A549 (cell line): ENCODE measurements at regions not wholly inside any gene's neighbourhood (a gene's known extent, or its start where the extent isn't known, plus 50 kb on each side); places are given as distances from the start of the nearest gene placed in this dataset.
A peak's percentile ranks its signal among the peaks of the same experiment; 100 is the strongest.

Experiments used
- ATAC-seq, 2 experiments: fragments of 200-7000 bp in 1 of 2; fragments of >200 bp in 1 of 2; cut with Nextera tagmentation in 1 of 2; cut with Tn5 transposase in 1 of 2; 3 replicates each; pipeline versions ENCODE4 v1.8.0 to v1.9.1; 2018 to 2020; ENCODE audit warnings: mild to moderate bottlenecking in 1 of 2, moderate library complexity in 1 of 2
- CTCF ChIA-PET: fragments of 300-600 bp; sonication (Branson Sonifier 250); formaldehyde crosslinking; extraction: SDS; loops from one replicate; lab custom pipeline; 2021; ENCODE audit warnings: antibody characterized with exemption, inconsistent platforms; lab: Yijun Ruan, JAX
- POLR2A ChIA-PET: fragments of 350-600 bp; formaldehyde crosslinking; extraction: SDS; loops from one replicate; lab custom pipeline; 2021; ENCODE audit warnings: antibody characterized with exemption, inconsistent platforms; lab: Yijun Ruan, JAX
- DNase-seq, 2 experiments: peaks; one replicate each; pipeline versions ENCODE4 v3.0.0 to v3.0.0-alpha.2; 2011 to 2016; ENCODE audit warnings: low read depth in 1 of 2, low spot score in 1 of 2
- FAIRE-seq: peaks from 2 replicates; lab custom pipeline; 2011; peaks lifted over from hg19 to GRCh38; lab: Jason Lieb, UNC
- H3K27ac ChIP-seq, 2 experiments: fragments of >200 bp; sonication (Bioruptor Twin); formaldehyde crosslinking; 3 replicates each; pipeline ENCODE4 v1.5.1; 2016 to 2017
- H3K4me1 ChIP-seq: fragments of >200 bp; sonication (Bioruptor Twin); formaldehyde crosslinking; 3 replicates; pipeline ENCODE4 v1.6.1; 2016
- H3K4me2 ChIP-seq: fragments of >200 bp; sonication (Bioruptor Twin); formaldehyde crosslinking; 3 replicates; pipeline ENCODE4 v1.6.1; 2016
- H3K4me3 ChIP-seq: fragments of >200 bp; sonication (Bioruptor Twin); formaldehyde crosslinking; 3 replicates; pipeline ENCODE4 v1.5.1; 2016
- H3K9me3 ChIP-seq: fragments of >200 bp; sonication (Bioruptor Twin); formaldehyde crosslinking; 3 replicates; pipeline ENCODE4 v1.6.1; 2016
- BCL3 ChIP-seq: fragments of >200 bp; sonication (Bioruptor Twin); formaldehyde crosslinking; IDR thresholded peaks from 3 replicates; pipeline ENCODE4 v1.6.1; 2016
- BHLHE40 ChIP-seq: IDR thresholded peaks from 2 replicates; pipeline ENCODE4 v1.6.1; 2012; ENCODE audit warnings: low read depth, low read length, inconsistent platforms
- CBX8 ChIP-seq: fragments of 200-600 bp; sonication (generic); IDR thresholded peaks from 2 replicates; pipeline ENCODE4 v1.6.1; 2016
- CTCF ChIP-seq: fragments of >200 bp; sonication (Bioruptor Twin); formaldehyde crosslinking; IDR thresholded peaks from 3 replicates; pipeline ENCODE4 v1.5.1; 2016
- HEYL ChIP-seq: fragments of 250-450 bp; sonication (Bioruptor Pico); IDR thresholded peaks from 2 replicates; pipeline ENCODE4 v1.8.0; 2021; ENCODE audit warnings: mild to moderate bottlenecking, moderate library complexity
- HOXB5 ChIP-seq: fragments of 250-450 bp; sonication (Bioruptor Pico); IDR thresholded peaks from 2 replicates; pipeline ENCODE4 v1.5.0; 2020; ENCODE audit warnings: mild to moderate bottlenecking, moderate library complexity
- JUNB ChIP-seq: fragments of >200 bp; sonication (Bioruptor Twin); formaldehyde crosslinking; IDR thresholded peaks from 2 replicates; pipeline ENCODE4 v1.6.1; 2016
- KDM1A ChIP-seq: fragments of 200-600 bp; sonication (generic); IDR thresholded peaks from 2 replicates; pipeline ENCODE4 v1.6.1; 2016; ENCODE audit warnings: low read depth, mild to moderate bottlenecking
- MAFK ChIP-seq: fragments of 450-650 bp; IDR thresholded peaks from 2 replicates; pipeline ENCODE4 v1.6.1; 2014; ENCODE audit not compliant: partially characterized antibody
- MAX ChIP-seq: IDR thresholded peaks from 2 replicates; pipeline ENCODE4 v1.6.1; 2012
- MAZ ChIP-seq: fragments of 150-350 bp; IDR thresholded peaks from 2 replicates; pipeline ENCODE4 v1.6.1; 2014; ENCODE audit warnings: antibody characterized with exemption, low read depth, low read length, borderline replicate concordance
- NFE2L2 ChIP-seq: fragments of 150-350 bp; conservative IDR thresholded peaks from 2 replicates; pipeline ENCODE4 v1.6.1; 2014; ENCODE audit warnings: low read length
- NPAS2 ChIP-seq: fragments of 250-450 bp; sonication (Bioruptor Pico); IDR thresholded peaks from 2 replicates; pipeline ENCODE4 v1.8.0; 2022; ENCODE audit warnings: mild to moderate bottlenecking, moderate library complexity, borderline replicate concordance
- PHF8 ChIP-seq: fragments of 200-600 bp; sonication (generic); IDR thresholded peaks from 2 replicates; pipeline ENCODE4 v1.6.1; 2016; ENCODE audit warnings: low read depth, mild to moderate bottlenecking, antibody characterized with exemption, moderate library complexity, borderline replicate concordance
- POLR2AphosphoS2 ChIP-seq: conservative IDR thresholded peaks from 2 replicates; pipeline ENCODE4 v1.6.1; 2012; ENCODE audit warnings: low read length, improper control_type of control experiment, inconsistent platforms
- RAD21 ChIP-seq, 2 experiments: fragments of >200 bp in 1 of 2; sonication (Bioruptor Twin) in 1 of 2; formaldehyde crosslinking in 1 of 2; IDR thresholded peaks in 1 of 2; conservative IDR thresholded peaks in 1 of 2; 2 replicates in 1 of 2; 3 replicates in 1 of 2; pipeline ENCODE4 v1.6.1; 2012 to 2018; ENCODE audit warnings: inconsistent platforms in 1 of 2
- RCOR1 ChIP-seq: fragments of 150-350 bp; IDR thresholded peaks from 2 replicates; pipeline ENCODE4 v1.6.1; 2014; ENCODE audit warnings: antibody characterized with exemption, low read length, low read depth
- RFX5 ChIP-seq: fragments of 450-650 bp; IDR thresholded peaks from 2 replicates; pipeline ENCODE4 v1.7.1; 2014; ENCODE audit warnings: antibody characterized with exemption, mild to moderate bottlenecking, moderate library complexity
- RNF2 ChIP-seq: fragments of 200-600 bp; sonication (generic); IDR thresholded peaks from 2 replicates; pipeline ENCODE4 v1.6.1; 2016; ENCODE audit warnings: low read depth, mild to moderate bottlenecking, antibody characterized with exemption, moderate library complexity, borderline replicate concordance
- SMC3 ChIP-seq: fragments of >200 bp; sonication (Bioruptor Twin); formaldehyde crosslinking; IDR thresholded peaks from 3 replicates; pipeline ENCODE4 v1.6.1; 2018; ENCODE audit warnings: inconsistent platforms
- SREBF2 ChIP-seq: fragments of 450-650 bp; IDR thresholded peaks from 2 replicates; pipeline ENCODE4 v1.6.1; 2014; ENCODE audit warnings: mild to moderate bottlenecking, moderate library complexity
- ZC3H11A ChIP-seq: fragments of 450-650 bp; IDR thresholded peaks from 2 replicates; pipeline ENCODE4 v1.6.1; 2014; ENCODE audit warnings: antibody characterized with exemption, mild to moderate bottlenecking
- ZSCAN20 ChIP-seq: fragments of 250-450 bp; sonication (Bioruptor Pico); IDR thresholded peaks from 2 replicates; pipeline ENCODE4 v1.8.0; 2022; ENCODE audit warnings: mild to moderate bottlenecking, moderate library complexity
- WGBS: methylation state at CpG from one replicate; pipeline ENCODE4 v1.1.6; 2017; ENCODE audit errors: missing lambda C conversion rate; 5-methylcytosine and 5-hydroxymethylcytosine counted together

GRCh38 chr3:124463234-124463633 lies 267.0 kb upstream of the UMPS start:
- ChIA-PET POLR2A (no interaction called here), CTCF (interaction anchor here (2.1 to 8.1 kb wide), 3 partner anchors 97 to 447 kb away, joined by 7 to 110 read pairs (median 36); no protein-coding TSS in a partner anchor)
- TF ChIP-seq NFE2L2, result no peak
- H3K4me3 ChIP-seq, result no peak overlapping the region
- FAIRE-seq (no peak), ATAC-seq (0 out of 6 replicates have a peak, but pooled peaks of 1 of the 2 experiments have one; percentile 44), DNase-seq (no peak)
- no peak overlapping the region for H3K4me2 ChIP-seq
- no peak overlapping the region for H3K27ac ChIP-seq
- no peaks in the 10 kb centered on the region for H3K4me1 ChIP-seq
- no peaks in the 10 kb centered on the region for H3K9me3 ChIP-seq

- 48% methylated on average over 10 of the region's 10 CpGs for WGBS
- H3K27ac ChIP-seq, result no peak overlapping the region
- ChIA-PET POLR2A (no interaction called here), CTCF (interaction anchor here (0.6 to 8.1 kb wide), 51 partner anchors 9 to 815 kb away, joined by 3 to 110 read pairs (median 5); no protein-coding TSS in a partner anchor)
- H3K9me3 ChIP-seq, result no peaks in the 10 kb centered on the region
- FAIRE-seq, result no peak
- no peak overlapping the region for H3K4me2 ChIP-seq
- no peak overlapping the region for H3K4me3 ChIP-seq
- H3K4me1 ChIP-seq, result no peaks in the 10 kb centered on the region
- ATAC-seq, result peak; percentile 90 to 98
- TF ChIP-seq CTCF (peak; percentile 93), HOXB5 (no peak), ZSCAN20 (no peak), SMC3 (peak; percentile 93), MAFK (no peak), RAD21 (conservative IDR thresholded peaks at IDR 0.05 in 1 of 2, IDR thresholded peaks at IDR 0.05 in 1 of 2) (peak; percentile 95 to 98), JUNB (no peak), POLR2AphosphoS2 (no peak)
- peak; percentile 44 to 65 for DNase-seq
Measured at GRCh38 chr3:124467980-124468902, 262.0 kb upstream of the UMPS start.

GRCh38 chr3:124469555-124469954 lies 260.7 kb upstream of the UMPS start:
- Histone ChIP-seq H3K4me3 (no peak overlapping the region), H3K9me3 (no peaks in the 10 kb centered on the region), H3K4me1 (no peaks in the 10 kb centered on the region), H3K27ac (no peak overlapping the region), H3K4me2 (no peak overlapping the region)
- ATAC-seq (no peak), FAIRE-seq (no peak), DNase-seq (no peak)
- TF ChIP-seq BCL3 (no peak), CBX8 (no peak), MAX (no peak), SREBF2 (no peak)
- ChIA-PET CTCF (interaction anchor here (1.1 to 8.1 kb wide), 9 partner anchors 20 to 827 kb away, joined by 3 to 110 read pairs (median 8); no protein-coding TSS in a partner anchor), POLR2A (no interaction called here)
- 21% methylated on average over 5 of the region's 5 CpGs for WGBS

- Histone ChIP-seq H3K4me2 (no peak overlapping the region), H3K4me3 (no peak overlapping the region), H3K4me1 (no peaks in the 10 kb centered on the region), H3K27ac (no peak overlapping the region), H3K9me3 (no peaks in the 10 kb centered on the region)
- FAIRE-seq (no peak), DNase-seq (no peak), ATAC-seq (no peak)
- POLR2A ChIA-PET, result no interaction called here
- WGBS, result 63% methylated on average over 2 of the region's 2 CpGs
- CTCF ChIA-PET, result interaction anchor here (1.6 kb wide), 1 partner anchor 10 kb away, joined by 5 read pairs; no protein-coding TSS in a partner anchor
- no peak for TF ChIP-seq BHLHE40
- no peak for TF ChIP-seq NPAS2 (CRISPR knock-in tag)
- TF ChIP-seq BCL3, result no peak
- TF ChIP-seq RNF2, result no peak
- TF ChIP-seq MAZ, result no peak
- no peak for TF ChIP-seq RAD21 (conservative IDR thresholded peaks at IDR 0.05 in 1 of 2, IDR thresholded peaks at IDR 0.05 in 1 of 2)
- TF ChIP-seq ZC3H11A, result no peak
- TF ChIP-seq JUNB, result no peak
- TF ChIP-seq SMC3, result no peak
- TF ChIP-seq RFX5, result no peak
- TF ChIP-seq PHF8, result no peak
- TF ChIP-seq RCOR1, result no peak
- TF ChIP-seq KDM1A, result no peak
- TF ChIP-seq HEYL (CRISPR knock-in tag), result no peak
Measured at GRCh38 chr3:124478830-124479229, 251.4 kb upstream of the UMPS start.
